GM19397 (cell line): ENCODE measurements at regions not wholly inside any gene's neighbourhood (a gene's known extent, or its start where the extent isn't known, plus 50 kb on each side); places are given as distances from the start of the nearest gene placed in this dataset.
"Not testable (repeated sequence)": the region's sequence is repeated elsewhere in the genome, so short reads cannot be mapped to it uniquely, and the experiment has no call there.

Experiments
- ATAC-seq: cut with Tn5 transposase; IDR thresholded peaks from one replicate; pipeline ENCODE4 v1.9.1; 2021; ENCODE audit warnings: mild to moderate bottlenecking, moderate library complexity; ENCODE audit not compliant: unreplicated experiment

DNA sequence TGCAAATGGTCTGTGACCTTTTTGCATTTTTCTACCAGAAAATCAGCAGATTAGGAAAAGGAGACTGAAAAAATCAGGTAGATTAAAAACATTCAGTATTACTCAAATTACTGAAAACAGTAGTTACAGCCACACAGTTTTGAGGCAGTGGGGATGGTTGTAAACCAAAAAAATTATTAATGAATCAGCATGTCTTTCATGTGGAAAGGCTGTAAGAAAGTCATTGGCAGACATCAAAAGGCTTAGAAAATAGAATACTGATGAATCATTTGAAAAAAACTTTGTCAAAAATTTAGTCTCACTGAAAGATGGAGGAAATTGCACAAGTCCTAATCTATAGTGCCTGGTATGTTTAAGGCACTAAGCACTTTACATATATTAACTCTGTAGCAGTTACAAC lies 133.9 kb upstream of the GCFC2 start:
- no peak for ATAC-seq

- not testable (repeated sequence) for ATAC-seq
These were observed 123.9 kb upstream of the GCFC2 start for GRCh38 chr2:75834588-75834987.

- ATAC-seq: no peak
These were observed 122.7 kb upstream of the GCFC2 start for GRCh38 chr2:75833386-75833785.

GRCh38 chr2:75828826-75829225 lies 118.1 kb upstream of the GCFC2 start:
- ATAC-seq: no peak

DNA sequence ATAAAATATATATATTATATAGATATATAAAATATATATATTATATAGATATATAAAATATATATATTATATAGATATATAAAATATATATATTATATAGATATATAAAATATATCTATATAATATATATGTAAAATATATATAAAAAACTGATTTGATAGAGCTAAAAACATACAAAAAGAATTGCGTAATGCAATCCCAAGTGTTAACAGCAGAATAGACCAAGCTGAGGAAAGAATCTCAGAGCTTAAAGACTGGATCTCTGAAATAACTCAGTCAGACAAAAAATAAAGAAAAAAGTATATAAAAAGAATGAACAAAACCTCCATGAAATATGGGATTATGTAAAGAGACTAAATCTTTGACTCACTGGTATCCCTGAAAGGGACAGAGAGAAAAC lies 112.8 kb upstream of the GCFC2 start:
- not testable (repeated sequence) for ATAC-seq

DNA sequence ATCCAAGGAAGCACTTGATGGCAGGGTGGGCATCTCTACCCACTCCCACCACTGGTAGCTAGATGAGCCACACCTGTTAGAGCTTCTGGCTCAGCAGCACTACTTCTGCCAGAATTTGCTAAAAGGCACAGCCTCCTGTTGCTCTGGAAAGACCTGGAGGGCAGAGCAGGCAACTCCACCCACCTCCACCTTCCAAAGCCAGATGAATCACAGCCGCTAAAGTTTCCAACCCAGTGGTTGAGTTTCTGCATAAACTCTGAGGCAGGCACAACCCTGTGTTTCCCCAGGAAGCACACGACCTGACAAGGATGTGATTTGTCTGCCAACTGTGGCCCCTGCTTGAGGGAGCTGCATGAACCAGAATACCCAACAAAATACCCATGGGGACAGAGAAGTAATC lies 111.6 kb upstream of the GCFC2 start:
- ATAC-seq: no peak

- ATAC-seq: no peak
These were observed 110.0 kb upstream of the GCFC2 start for GRCh38 chr2:75820693-75821092.

DNA sequence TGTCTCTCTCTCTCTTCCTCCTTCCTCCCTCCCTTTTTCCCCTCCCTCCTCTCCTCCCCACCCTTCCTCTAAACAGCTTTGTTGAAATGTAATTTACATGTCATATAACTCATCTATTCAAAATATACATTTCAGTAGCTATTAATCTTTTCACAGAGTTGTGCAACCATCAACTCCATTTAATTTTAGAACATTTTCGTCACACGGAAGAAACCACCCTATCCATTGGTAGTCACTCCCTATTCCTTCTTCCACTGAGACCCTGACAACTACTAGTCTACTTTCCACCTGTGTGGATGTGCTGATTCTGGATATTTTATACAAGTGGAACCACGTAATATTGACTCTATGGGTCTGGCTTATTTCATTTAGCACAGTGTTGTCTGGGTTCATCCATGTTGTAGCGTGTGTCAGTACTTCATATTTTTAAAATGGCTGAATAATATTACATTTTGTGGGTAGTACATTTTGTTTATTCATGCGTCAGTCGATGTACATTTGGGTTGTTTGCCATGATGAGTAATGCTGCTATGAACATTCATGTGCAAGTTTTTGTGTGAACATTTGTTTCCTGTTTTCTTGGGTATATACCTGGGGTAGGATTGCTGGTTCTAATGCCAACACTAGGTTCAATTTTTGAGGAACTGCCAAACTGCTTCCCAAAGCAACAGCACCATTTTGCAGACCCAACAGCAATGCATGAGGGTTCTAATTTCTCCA lies 100.1 kb upstream of the GCFC2 start:
- ATAC-seq: no peak

DNA sequence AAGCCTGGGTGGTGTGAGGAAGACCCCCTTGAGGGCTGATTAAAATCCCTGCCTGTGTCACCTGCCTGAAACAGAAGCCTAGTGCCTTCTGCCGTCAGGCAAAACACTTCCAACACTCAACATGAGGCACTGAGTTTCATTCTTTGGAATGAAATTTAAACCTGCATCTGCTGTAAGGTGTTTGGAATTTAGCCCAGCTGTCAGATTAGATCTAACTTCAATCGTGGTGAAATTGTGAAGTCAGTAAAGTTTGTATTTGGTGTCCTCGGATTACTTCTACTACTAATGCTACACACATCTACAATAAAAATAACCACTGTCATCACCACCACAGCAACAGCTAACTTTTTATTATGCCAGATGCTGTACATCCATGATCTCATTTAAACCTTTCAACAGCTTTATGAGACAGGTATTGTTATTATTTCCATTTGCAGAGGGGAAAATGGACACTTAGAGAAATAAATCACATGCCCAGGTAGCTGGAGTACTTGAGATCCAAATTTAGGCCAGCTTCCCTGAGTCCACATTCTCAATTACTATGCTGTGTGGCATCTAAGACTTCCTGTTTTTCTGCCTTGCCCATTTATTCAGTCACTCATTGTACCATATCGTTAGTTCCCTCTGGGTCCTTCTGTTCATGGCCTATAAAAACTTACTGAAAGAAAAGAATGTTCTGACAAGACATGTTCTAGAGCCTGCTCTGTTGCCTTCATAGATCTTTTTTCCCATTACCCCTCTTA lies 98.2 kb upstream of the GCFC2 start:
- no peak for ATAC-seq

DNA sequence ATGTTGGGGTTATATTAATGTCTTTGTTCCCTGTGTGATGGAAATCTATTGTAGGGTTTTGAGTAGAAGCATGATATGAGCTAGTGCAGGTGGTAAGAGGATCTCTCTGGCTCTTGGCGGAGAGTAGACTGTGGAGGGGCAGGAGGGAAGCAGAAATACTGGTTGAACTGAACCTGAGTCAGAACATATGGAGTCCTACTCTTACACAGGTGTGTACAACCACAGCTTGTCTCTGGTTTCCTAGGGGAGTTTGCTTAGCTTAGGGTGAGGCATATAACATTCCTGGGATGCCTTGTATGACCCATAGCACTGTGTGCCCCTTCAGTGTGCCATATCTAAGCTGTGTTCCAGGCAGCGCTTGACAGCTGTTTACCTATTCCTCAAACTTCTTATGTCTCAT lies 97.3 kb upstream of the GCFC2 start:
- no peak for ATAC-seq

GRCh38 chr2:75801234-75801982 lies 90.7 kb upstream of the GCFC2 start:
- ATAC-seq: peak; percentile 39

GRCh38 chr2:75800456-75800855 lies 89.7 kb upstream of the GCFC2 start:
- peak; percentile 66 for ATAC-seq

- ATAC-seq: peak; percentile 36
These were observed 89.1 kb upstream of the GCFC2 start for GRCh38 chr2:75799859-75800258.

GRCh38 chr2:75798569-75798968 lies 87.9 kb upstream of the GCFC2 start:
- ATAC-seq: no peak

GRCh38 chr2:75792996-75793395 lies 82.3 kb upstream of the GCFC2 start:
- no peak for ATAC-seq

DNA sequence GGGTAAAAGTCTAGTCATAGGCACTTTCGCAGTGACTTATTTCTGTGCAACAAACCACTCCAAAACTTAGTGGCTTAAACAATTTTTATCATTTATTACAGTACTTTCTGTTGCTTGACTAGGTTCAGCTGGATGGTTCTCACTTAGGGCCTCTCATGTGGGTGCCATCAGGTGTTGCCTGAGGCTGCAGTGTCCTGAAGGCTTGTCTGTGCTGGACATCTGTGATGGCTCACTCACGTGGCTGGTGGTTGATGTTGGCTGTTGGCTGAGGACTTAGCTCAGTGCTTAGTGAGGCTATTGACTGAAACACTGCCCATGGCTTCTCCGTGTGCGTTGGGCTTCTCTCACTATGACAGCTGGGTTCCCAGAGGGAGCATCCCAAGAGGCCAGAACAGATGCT lies 81.4 kb upstream of the GCFC2 start:
- no peak for ATAC-seq

GRCh38 chr2:75790814-75791467 lies 80.2 kb upstream of the GCFC2 start:
- no peak for ATAC-seq

- ATAC-seq: no peak
These were observed 79.6 kb upstream of the GCFC2 start for GRCh38 chr2:75790121-75790813.

DNA sequence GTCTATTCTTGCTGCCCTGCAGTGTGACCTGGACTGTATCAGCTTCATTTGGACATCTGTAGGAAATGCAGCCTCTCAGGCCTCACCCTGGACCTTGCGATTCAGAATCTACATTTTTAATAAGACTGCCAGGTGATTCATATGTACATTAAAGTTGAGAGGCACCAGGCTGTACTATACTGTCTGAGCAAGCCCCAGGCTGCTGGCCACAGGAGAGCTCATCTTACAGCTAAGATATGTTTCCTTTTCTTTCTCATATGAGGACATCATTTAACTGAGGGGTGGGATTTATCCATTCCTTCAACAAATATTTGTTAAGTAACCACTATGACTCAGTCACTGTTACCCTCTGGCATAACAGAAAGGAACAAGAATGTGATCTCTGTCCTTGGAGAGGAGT lies 78.2 kb upstream of the GCFC2 start:
- ATAC-seq: no peak

- no peak for ATAC-seq
These were observed 77.4 kb upstream of the GCFC2 start for GRCh38 chr2:75788154-75788553.
